Mesenchymal stem cell (in vitro differentiated cells and primary cell): ENCODE measurements at regions not wholly inside any gene's neighbourhood (a gene's known extent, or its start where the extent isn't known, plus 50 kb on each side); places are given as distances from the start of the nearest gene placed in this dataset.
"Not testable (repeated sequence)": the region's sequence is repeated elsewhere in the genome, so short reads cannot be mapped to it uniquely, and the experiment has no call there.

ENCODE experiments used
- DNase-seq: peaks from one replicate; pipeline ENCODE4 v3.0.0-alpha.2; 2013
- H2AFZ ChIP-seq: one replicate; pipeline ENCODE4 v1.6.1; 2013; ENCODE audit warnings: low read depth, mild to moderate bottlenecking, control low read depth, inconsistent platforms, low read length, moderate library complexity
- H2AK5ac ChIP-seq: 2 replicates; pipeline ENCODE4 v1.6.1; 2013; ENCODE audit warnings: low read length, moderate library complexity, mild to moderate bottlenecking, inconsistent platforms; ENCODE audit not compliant: severe bottlenecking
- H2BK120ac ChIP-seq: one replicate; pipeline ENCODE4 v1.6.1; 2013; ENCODE audit warnings: low read depth, mild to moderate bottlenecking, inconsistent platforms, low read length, moderate library complexity
- H2BK12ac ChIP-seq, 2 experiments: one replicate each; pipeline ENCODE4 v1.6.1; 2013; ENCODE audit warnings: inconsistent platforms in 2 of 2, low read length in 2 of 2, mild to moderate bottlenecking in 2 of 2, moderate library complexity in 2 of 2, control low read depth in 1 of 2
- H2BK15ac ChIP-seq: one replicate; pipeline ENCODE4 v1.6.1; 2013; ENCODE audit warnings: mild to moderate bottlenecking, low read depth, inconsistent platforms; ENCODE audit not compliant: poor library complexity, severe bottlenecking
- H2BK5ac ChIP-seq: 2 replicates; pipeline ENCODE4 v1.6.1; 2013; ENCODE audit warnings: low read depth, mild to moderate bottlenecking, low read length, control low read depth, inconsistent platforms; ENCODE audit not compliant: poor library complexity, severe bottlenecking
- H3K14ac ChIP-seq, 2 experiments: one replicate each; pipeline ENCODE4 v1.6.1; 2013; ENCODE audit warnings: inconsistent platforms in 2 of 2, low read length in 2 of 2, control low read depth in 1 of 2, mild to moderate bottlenecking in 1 of 2, moderate library complexity in 1 of 2
- H3K18ac ChIP-seq, 2 experiments: one replicate each; pipeline ENCODE4 v1.6.1; 2013; ENCODE audit warnings: inconsistent platforms in 2 of 2, low read length in 2 of 2, control low read depth in 1 of 2, low read depth in 1 of 2, mild to moderate bottlenecking in 1 of 2
- H3K23ac ChIP-seq, 2 experiments: one replicate each; pipeline ENCODE4 v1.6.1; 2013; ENCODE audit warnings: inconsistent platforms in 2 of 2, low read length in 2 of 2, mild to moderate bottlenecking in 2 of 2, moderate library complexity in 2 of 2, control low read depth in 1 of 2
- H3K27ac ChIP-seq: 2 replicates; pipeline ENCODE4 v1.5.1; 2013; ENCODE audit warnings: mild to moderate bottlenecking, moderate library complexity, low read length, control low read depth, inconsistent platforms; ENCODE audit not compliant: poor library complexity, severe bottlenecking
- H3K27me3 ChIP-seq, 2 experiments: 2 replicates each; pipeline versions ENCODE4 v1.6.1 to v1.7.0; 2013; ENCODE audit warnings: low read length in 2 of 2, mild to moderate bottlenecking in 2 of 2, moderate library complexity in 2 of 2, control low read depth in 1 of 2, inconsistent platforms in 1 of 2; ENCODE audit not compliant: control insufficient read depth in 1 of 2, insufficient read depth in 1 of 2
- H3K36me3 ChIP-seq, 2 experiments: 2 replicates each; pipeline versions ENCODE4 v1.6.1 to v1.7.0; 2013; ENCODE audit warnings: low read length in 2 of 2, control low read depth in 1 of 2, inconsistent platforms in 1 of 2, low read depth in 1 of 2, mild to moderate bottlenecking in 1 of 2; ENCODE audit not compliant: insufficient read depth in 2 of 2, control insufficient read depth in 1 of 2
- H3K4ac ChIP-seq, 2 experiments: one replicate each; pipeline ENCODE4 v1.6.1; 2013; ENCODE audit warnings: inconsistent platforms in 2 of 2, low read length in 2 of 2, mild to moderate bottlenecking in 2 of 2, moderate library complexity in 2 of 2, control low read depth in 1 of 2, low read depth in 1 of 2
- H3K4me1 ChIP-seq: 2 replicates; pipeline ENCODE4 v1.6.1; 2013; ENCODE audit warnings: low read depth, low read length, control low read depth; ENCODE audit not compliant: control insufficient read depth, insufficient read depth
- H3K4me2 ChIP-seq: 2 replicates; pipeline ENCODE4 v1.6.1; 2013; ENCODE audit warnings: low read length, mild to moderate bottlenecking, inconsistent platforms; ENCODE audit not compliant: poor library complexity, severe bottlenecking
- H3K4me3 ChIP-seq, 2 experiments: 2 replicates each; pipeline versions ENCODE4 v1.5.1 to v1.7.0; 2013; ENCODE audit warnings: low read length in 2 of 2, mild to moderate bottlenecking in 2 of 2, control low read depth in 1 of 2, low read depth in 1 of 2; ENCODE audit not compliant: insufficient read depth in 1 of 2
- H3K79me1 ChIP-seq: replicated peaks from 2 replicates; pipeline ENCODE4 v1.6.1; 2013; ENCODE audit warnings: mild to moderate bottlenecking, control low read depth, low read length, inconsistent platforms; ENCODE audit not compliant: poor library complexity, severe bottlenecking
- H3K9ac ChIP-seq: 2 replicates; pipeline ENCODE4 v1.7.0; 2013; ENCODE audit warnings: mild to moderate bottlenecking, low read length, moderate library complexity
- H3K9me3 ChIP-seq: 2 replicates; pipeline ENCODE4 v1.7.0; 2013; ENCODE audit warnings: mild to moderate bottlenecking, low read length; ENCODE audit not compliant: control insufficient read depth
- H4K8ac ChIP-seq: one replicate; pipeline ENCODE4 v1.6.1; 2013; ENCODE audit warnings: inconsistent platforms, mild to moderate bottlenecking, low read length, moderate library complexity
- H4K91ac ChIP-seq: one replicate; pipeline ENCODE4 v1.6.1; 2013; ENCODE audit warnings: mild to moderate bottlenecking, low read length, inconsistent platforms
- WGBS: methylation state at CpG from one replicate; pipeline ENCODE4 v1.1.7; 2013; ENCODE audit warnings: mixed read lengths; 5-methylcytosine and 5-hydroxymethylcytosine counted together

GRCh38 chr9:67166335-67166734 lies 174.0 kb upstream of the SPATA31A3 start:
- H3K27me3 ChIP-seq, H2BK12ac ChIP-seq, H2AK5ac ChIP-seq, H3K23ac ChIP-seq, H4K8ac ChIP-seq, H3K4ac ChIP-seq, H3K4me1 ChIP-seq, H3K18ac ChIP-seq, H3K4me2 ChIP-seq, DNase-seq, H3K4me3 ChIP-seq, H3K36me3 ChIP-seq, H4K91ac ChIP-seq, H3K14ac ChIP-seq, H3K27ac ChIP-seq, H3K9ac ChIP-seq, H2AFZ ChIP-seq, H2BK120ac ChIP-seq, H2BK5ac ChIP-seq, H2BK15ac ChIP-seq, H3K9me3 ChIP-seq, H3K79me1 ChIP-seq: not testable (repeated sequence)

- H3K9ac ChIP-seq, H3K18ac ChIP-seq, H2BK15ac ChIP-seq, H2AFZ ChIP-seq, H3K23ac ChIP-seq, H3K14ac ChIP-seq, H4K91ac ChIP-seq, H3K36me3 ChIP-seq, H3K27me3 ChIP-seq, H3K4me1 ChIP-seq, H4K8ac ChIP-seq, H2AK5ac ChIP-seq, H3K9me3 ChIP-seq, H3K4ac ChIP-seq, H2BK12ac ChIP-seq, H3K27ac ChIP-seq, H3K4me2 ChIP-seq, DNase-seq, H2BK120ac ChIP-seq, H3K4me3 ChIP-seq, H2BK5ac ChIP-seq, H3K79me1 ChIP-seq: not testable (repeated sequence)
- no CpG with 5 or more reads among the region's 1 CpG for WGBS
Observed at GRCh38 chr9:67162827-67163226, 170.5 kb upstream of the SPATA31A3 start.

GRCh38 chr9:67155218-67155617 lies 162.9 kb upstream of the SPATA31A3 start:
- not testable (repeated sequence) for H4K8ac ChIP-seq, H3K14ac ChIP-seq, H2BK5ac ChIP-seq, H4K91ac ChIP-seq, H3K9ac ChIP-seq, H3K23ac ChIP-seq, H2AK5ac ChIP-seq, H2BK15ac ChIP-seq, H3K4me2 ChIP-seq, H3K79me1 ChIP-seq, H3K9me3 ChIP-seq, DNase-seq, H3K4me1 ChIP-seq, H3K18ac ChIP-seq, H2BK120ac ChIP-seq, H3K27me3 ChIP-seq, H2BK12ac ChIP-seq, H3K4ac ChIP-seq, H3K4me3 ChIP-seq, H2AFZ ChIP-seq, H3K36me3 ChIP-seq, H3K27ac ChIP-seq
- no CpG with 5 or more reads among the region's 9 CpGs for WGBS

GRCh38 chr9:67153501-67153900 lies 161.2 kb upstream of the SPATA31A3 start:
- H3K4me2 ChIP-seq, H3K23ac ChIP-seq, H3K79me1 ChIP-seq, H3K4ac ChIP-seq, H4K91ac ChIP-seq, H2BK15ac ChIP-seq, H3K9me3 ChIP-seq, H2AK5ac ChIP-seq, DNase-seq, H3K9ac ChIP-seq, H3K36me3 ChIP-seq, H3K18ac ChIP-seq, H3K4me1 ChIP-seq, H2BK120ac ChIP-seq, H3K27ac ChIP-seq, H4K8ac ChIP-seq, H3K14ac ChIP-seq, H2BK5ac ChIP-seq, H2BK12ac ChIP-seq, H3K27me3 ChIP-seq, H2AFZ ChIP-seq, H3K4me3 ChIP-seq: not testable (repeated sequence)
- WGBS, result no CpG with 5 or more reads among the region's 3 CpGs
